HG03097 (cell line): ENCODE measurements at regions not wholly inside any gene's neighbourhood (a gene's known extent, or its start where the extent isn't known, plus 50 kb on each side); places are given as distances from the start of the nearest gene placed in this dataset.
"Not testable (repeated sequence)": the region's sequence is repeated elsewhere in the genome, so short reads cannot be mapped to it uniquely, and the experiment has no call there.

ENCODE experiments used
- ATAC-seq: cut with Tn5 transposase; IDR thresholded peaks from one replicate; pipeline ENCODE4 v1.9.1; 2021; ENCODE audit not compliant: unreplicated experiment, low FRiP score

DNA sequence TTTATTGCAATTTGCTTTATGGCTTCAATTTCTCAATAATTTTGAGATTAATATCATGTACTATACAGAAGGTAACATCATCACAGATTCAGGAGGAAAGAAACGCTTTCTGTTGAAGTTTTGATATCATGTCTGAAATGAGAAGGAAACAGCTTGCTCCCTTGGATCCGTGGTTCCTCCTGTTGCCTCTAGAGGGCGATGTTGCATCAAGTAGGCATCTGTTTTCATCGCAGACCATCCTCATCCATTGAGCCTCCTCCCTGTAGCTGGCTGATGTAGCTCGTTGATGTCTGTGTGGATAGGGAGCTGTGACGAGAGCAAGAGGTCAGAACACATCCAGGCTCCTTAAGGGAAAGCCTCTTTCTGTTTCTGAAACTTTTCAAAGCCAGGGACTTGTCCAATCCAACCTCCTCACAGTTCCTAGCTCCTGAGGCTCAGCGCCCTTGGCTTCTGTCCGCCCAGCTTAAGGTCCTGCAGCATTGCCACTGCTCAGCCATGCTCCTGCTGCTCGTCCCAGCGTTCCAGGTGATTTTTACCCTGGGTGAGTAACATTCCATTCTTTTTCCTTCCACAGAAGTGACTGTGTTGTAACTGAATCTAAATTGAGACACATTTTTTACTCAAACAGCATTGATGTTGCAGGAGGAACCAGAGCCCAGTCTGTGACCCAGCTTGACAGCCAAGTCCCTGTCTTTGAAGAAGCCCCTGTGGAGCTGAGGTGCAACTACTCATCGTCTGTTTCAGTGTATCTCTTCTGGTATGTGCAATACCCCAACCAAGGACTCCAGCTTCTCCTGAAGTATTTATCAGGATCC lies 304.8 kb upstream of the OR4E1 start:
- ATAC-seq = no peak

DNA sequence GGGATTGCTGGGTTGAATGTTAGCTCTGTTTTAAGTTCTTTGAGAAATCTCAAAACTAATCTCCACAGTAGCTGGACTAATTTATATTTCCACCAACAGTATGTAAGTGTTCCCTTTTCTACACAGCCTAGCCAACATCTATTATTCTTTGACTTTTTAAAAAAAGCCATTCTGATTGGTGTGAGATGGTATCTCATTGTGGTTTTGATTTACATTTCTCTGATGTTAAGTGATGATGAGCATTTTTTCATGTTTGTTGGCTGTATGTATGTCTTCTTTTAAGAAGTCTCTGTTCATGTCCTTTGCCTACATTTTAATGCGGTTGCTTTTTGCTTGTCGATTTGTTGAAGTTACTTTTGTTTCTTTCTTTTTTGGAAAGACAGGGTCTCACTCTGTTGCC lies 301.1 kb upstream of the OR4E1 start:
- no peak for ATAC-seq

DNA sequence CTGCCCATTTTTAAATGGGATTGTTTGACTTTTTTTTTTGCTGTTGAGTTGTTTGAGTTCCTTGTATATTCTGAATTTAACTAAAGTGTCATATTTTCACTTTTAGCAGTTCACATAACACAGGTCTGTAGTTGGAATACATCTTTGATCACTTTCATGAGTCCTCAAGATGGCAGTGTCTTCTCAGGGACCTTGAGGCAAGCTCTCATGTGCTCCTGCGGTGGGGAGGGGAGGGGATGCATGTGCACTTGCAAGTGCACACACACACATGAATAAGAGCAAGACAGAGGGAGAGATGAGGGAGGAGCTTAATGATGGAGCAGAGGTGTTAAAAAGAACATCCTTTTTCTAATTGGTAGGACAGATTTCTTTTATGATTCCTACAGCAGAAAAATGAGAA lies 291.4 kb upstream of the OR4E1 start:
- ATAC-seq = no peak

DNA sequence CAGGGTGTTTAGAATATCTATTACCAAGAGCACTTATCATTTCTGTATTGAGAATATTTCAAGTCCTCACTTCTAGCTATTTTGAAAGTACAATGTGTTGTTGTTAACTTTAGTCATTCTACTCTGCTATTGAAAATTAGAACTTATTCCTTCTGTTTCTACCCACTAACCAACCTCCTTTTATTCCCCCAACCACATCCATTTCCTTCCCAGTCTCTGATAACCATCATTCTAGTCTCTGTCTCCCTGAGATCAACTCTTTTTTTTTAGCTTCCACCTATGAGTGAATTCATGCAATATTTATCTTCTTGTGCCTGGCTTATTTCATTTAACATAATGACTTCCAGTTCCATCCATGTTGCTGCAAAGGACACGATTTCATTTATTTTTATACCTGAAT lies 290.6 kb upstream of the OR4E1 start:
- no peak for ATAC-seq

DNA sequence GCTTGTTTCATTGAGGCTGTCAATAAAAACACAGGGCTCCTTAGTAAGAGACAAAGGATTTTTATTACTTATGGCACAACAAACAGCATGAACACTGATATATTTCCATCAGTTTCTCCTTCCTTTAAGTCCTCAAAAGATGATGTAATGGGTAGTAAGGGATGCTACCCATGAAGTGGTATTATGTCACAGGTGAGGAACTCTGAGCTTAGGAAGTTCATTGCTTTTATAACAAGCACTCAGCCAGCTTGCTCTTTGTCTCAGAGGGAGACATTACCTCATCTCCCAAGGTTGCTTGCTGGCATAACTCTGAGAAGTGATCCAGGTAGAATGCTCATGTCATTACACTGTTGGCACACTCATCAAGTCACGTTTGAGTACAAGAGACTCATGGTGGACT lies 287.0 kb upstream of the OR4E1 start:
- ATAC-seq = no peak

DNA sequence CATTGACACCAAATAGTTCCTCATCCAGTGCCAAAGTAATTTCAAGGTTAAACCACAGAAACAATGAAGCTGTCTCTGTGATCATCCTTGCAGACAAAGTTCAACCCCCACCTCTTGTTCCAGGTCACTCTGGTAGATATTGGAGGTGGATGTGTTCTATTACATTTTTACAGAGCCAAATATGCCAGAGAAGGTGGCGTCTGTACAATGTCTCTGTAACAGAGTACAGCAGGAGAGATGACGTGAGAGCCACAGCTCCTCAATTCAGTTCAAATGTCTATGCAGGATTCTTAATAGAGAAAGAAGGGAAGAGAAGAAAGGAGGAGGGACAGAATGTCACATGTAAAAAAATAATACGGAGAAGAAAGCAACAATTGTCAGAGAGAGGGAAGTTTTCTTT lies 268.3 kb upstream of the OR4E1 start:
- no peak for ATAC-seq

DNA sequence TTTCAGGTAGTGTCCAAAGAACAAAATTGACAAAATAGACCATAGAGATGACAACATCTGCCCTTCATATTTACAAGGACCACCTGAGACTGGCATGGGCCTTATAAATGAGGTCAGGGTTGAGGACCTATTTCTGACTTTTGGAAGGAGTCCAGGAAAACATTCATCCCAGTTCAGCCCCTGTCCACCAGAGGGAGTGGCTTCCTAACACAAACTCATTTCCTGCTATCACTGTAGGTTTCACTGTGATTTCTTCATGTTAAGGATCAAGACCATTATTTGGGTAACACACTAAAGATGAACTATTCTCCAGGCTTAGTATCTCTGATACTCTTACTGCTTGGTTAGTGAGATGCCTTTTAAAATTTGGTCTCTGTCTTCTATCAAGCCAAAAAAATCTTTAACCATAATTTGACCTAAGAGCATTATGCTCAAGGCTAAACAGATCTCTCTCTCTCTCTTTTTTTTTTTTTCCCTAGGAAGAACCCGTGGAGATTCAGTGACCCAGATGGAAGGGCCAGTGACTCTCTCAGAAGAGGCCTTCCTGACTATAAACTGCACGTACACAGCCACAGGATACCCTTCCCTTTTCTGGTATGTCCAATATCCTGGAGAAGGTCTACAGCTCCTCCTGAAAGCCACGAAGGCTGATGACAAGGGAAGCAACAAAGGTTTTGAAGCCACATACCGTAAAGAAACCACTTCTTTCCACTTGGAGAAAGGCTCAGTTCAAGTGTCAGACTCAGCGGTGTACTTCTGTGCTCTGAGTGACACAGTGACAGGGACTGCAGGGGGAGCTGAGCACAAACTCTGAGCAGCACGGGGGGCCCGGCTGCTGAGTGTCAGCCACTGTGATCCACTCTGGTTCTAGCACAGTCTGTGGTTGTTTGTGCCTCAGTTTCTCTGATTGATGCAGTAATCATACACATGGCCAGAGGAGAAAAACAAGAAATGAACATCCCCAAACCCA lies 267.6 kb upstream of the OR4E1 start:
- no peak for ATAC-seq

DNA sequence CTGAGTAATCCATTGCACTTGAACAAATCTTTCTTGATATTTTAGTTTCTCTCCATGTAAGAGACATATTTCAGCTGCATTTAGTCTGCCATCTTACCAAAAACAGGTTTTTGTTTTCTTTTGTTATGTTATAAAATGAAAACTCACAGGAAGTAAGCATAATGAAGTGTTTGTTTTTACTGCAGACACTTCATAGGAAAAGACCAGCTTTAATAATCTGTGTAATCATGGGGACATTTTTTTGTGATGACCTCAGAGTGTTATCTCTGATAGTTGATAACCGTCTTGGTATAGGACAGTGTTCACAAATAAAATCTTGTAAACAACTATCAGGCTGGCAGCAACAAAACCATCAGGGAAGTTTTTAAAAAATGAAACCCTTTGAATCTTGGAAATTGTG lies 266.2 kb upstream of the OR4E1 start:
- no peak for ATAC-seq

DNA sequence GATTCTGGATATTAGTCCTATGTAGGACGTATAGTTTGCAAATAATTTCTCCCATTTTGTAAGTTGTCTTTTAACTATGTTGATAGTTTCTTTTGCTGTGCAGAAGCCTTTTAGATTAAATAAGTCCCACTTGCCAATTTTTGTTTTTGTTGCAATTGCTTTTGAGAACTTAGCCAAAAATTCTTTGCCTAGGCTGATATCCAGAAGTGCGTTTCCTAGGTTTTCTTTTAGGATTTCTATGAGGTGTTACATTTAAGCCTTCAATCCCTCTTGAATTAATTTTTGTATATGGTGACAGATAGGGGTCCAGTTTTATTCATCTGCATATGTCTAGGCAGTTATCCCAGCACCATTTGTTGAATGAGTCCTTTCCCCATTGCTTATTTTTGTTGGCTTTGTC lies 264.4 kb upstream of the OR4E1 start:
- ATAC-seq = no peak

DNA sequence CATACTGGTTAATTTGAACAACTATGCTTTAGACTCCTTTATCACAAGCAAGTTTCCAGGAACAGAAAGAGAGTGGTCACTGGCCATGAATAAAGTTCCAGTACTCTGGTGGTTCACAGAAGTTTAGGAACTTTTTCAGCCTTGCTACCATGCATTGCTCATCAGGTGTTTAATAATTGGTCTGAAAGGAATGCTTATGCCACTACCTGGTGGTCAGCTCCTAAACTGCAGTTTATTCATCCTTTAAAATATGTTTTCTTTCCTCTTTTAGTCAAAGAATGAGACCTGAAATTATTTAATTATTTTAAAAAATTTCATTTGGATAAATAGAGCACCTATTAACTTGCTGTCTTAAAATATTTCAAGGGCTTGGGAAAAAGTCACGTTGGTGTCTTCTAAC lies 260.1 kb upstream of the OR4E1 start:
- ATAC-seq = no peak

DNA sequence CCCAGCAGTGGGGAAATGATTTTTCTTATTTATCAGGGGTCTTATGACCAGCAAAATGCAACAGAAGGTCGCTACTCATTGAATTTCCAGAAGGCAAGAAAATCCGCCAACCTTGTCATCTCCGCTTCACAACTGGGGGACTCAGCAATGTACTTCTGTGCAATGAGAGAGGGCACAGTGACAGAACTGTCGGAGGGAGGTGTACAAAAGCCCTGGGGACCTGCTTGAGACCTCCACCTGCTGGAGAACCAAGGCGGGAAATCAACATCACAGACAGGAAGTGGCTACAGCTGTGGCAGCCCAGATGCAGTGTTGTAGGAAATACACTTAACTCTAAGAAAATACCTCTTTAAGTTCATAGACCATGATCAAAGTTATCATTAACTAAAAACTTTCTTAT lies 250.9 kb upstream of the OR4E1 start:
- peak; percentile 87 for ATAC-seq

DNA sequence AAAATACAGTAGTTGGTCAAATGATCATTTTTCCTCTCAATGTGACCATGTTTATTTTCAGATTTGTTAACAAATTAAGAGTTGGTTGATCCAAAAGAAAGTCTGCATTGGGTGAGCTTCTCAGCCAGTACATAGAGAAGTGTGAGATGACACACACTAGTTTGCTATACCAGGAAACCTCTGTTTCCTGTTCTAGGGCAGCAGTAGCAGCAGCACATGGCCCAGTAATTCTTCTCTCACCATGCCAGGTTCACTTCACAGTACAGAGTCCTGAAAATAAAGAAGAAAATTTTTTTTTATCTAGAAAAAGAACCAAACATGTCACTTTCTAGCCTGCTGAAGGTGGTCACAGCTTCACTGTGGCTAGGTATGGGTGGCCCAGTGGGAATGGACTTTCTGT lies 250.2 kb upstream of the OR4E1 start:
- ATAC-seq = peak; percentile 70

DNA sequence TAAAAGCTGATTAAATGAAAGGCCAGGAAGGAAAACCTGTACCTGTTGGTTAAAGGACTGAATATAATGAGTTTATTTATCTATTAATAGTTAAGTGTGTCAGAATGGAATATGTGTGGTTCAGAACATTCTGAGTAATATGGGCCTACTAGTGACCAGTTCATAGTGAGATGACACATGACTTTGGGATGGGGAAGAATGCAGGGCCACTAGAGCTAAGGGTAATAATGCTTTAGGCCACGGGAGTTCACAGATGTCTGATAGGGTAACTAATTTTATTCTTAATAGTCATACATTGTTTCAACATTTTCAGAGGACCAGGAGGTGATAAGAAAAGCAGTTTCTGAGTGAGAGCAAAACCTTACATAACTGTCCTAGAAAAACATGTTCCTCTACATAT lies 247.8 kb upstream of the OR4E1 start:
- ATAC-seq = no peak

DNA sequence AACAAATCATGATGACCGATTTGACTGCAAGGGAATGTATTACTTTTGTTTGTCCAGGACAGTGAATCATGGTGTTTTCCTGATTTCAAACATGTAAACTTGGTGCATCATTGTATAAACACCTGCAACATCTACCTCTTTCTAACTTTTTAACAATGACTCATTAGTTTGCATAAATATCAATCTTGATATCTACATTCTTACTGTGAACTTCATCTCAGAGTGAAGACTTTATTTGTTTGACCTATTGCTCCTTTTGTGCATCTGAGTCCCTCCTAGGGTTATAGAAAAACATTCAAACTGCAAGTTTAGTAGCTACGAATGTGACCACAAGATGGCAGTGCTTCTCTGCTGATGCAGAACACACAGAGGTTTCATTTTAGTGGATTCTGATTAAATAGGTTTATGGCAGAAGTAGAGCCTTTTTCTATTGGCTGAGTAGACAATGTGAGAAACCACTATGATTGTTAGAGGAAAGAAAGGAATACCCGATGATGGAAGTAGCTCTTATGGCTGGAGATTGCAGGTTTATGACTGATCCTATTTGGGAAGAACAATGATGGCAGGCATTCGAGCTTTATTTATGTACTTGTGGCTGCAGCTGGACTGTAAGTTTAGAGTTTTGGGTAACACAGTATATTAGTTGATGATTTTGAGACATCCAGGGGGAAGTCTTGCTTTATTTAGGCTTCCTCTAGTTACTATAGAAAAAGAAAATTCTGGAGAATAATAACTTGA lies 244.2 kb upstream of the OR4E1 start:
- no peak for ATAC-seq

DNA sequence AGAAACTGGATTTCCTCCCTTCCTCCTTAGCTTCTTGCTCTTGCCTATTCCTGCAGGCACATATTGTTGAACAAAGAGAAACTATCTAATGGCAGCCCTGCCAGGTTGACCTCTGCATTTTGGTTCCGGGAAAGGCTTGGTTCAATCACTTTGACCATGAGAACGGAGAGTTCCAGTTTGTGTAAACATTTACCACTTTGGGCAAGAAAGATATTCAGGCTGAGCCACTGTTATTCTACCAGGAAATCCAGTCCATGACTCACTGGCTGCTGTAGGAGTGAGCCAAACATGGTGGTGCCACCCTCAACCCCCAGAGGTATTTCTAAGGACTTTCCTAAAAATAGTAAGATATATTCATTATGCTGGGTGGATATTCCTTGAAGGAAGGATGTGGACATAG lies 242.2 kb upstream of the OR4E1 start:
- no peak for ATAC-seq

DNA sequence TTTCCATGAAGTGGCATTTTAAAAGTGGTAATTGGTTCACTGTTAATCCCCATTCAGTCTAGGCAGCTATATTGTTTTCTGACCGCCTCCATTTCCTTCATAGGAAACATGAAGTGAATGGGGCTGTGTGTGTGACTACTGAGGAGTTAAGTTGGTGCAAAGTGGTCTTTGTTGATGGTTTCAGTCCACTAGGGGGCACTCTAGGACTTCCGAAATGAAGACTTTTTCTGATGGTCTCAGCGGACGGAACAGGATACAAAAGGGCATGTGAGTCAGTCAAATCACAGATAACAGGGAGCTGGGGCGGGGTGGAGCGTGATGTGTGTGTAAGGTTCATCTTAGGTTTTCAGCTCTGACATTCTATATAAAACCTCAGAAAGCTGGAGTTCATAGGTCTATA lies 240.1 kb upstream of the OR4E1 start:
- ATAC-seq = no peak

DNA sequence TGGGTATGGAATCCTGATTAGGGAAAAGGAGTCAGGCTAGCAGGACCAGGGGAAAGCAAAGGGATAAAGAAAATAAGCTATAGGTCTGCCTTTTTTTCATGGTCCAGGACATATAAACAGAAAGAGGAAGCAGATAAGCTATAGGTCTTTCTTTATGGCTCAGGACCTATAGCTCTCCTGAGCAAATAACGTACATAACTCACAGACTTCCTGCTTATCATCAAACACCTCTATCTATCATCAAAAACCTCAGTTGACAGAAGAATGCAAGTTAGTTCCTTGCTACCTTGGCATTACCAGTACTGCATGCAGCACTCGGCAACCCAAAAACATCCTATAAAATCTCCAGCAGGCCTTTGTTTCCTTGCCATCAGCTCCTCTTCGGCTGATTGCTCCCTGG lies 238.7 kb upstream of the OR4E1 start:
- no peak for ATAC-seq

DNA sequence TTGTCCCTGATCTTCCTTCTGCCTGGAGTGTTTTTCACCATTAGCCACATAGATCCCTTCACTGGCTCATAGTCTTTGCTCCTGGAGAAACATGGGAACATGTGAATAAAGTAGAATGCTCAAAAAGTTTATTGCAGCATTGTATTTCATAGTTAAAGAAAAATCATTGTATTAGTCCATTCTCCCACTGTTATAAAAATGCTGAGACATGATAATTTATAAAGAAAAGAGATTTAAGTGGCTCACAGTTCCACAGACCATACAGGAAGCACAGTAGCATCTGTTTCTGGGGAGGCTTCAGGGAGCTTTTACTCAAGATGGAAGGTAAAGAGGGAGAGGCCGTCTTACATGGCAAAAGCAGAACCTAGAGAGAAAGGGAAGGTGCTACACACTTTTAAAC lies 238.3 kb upstream of the OR4E1 start:
- ATAC-seq = no peak

DNA sequence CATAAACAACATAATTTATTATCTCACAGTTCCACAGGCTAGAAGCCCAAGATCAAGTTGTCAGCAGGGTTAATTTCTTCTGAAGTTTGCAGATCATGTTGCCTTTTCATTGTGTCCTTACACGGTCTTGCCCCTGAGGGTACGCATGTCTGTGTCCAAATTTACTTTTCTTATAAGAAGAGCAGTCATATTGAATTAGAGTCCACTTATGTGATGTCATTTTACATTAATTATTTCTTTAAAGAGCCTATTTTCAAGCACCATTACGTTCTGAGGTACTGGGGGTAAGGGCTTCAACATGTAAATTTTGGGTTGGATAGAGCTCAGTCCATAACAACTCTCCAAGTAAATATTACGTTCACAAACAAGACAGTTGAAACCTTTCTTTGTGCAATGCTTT lies 236.6 kb upstream of the OR4E1 start:
- ATAC-seq = no peak

DNA sequence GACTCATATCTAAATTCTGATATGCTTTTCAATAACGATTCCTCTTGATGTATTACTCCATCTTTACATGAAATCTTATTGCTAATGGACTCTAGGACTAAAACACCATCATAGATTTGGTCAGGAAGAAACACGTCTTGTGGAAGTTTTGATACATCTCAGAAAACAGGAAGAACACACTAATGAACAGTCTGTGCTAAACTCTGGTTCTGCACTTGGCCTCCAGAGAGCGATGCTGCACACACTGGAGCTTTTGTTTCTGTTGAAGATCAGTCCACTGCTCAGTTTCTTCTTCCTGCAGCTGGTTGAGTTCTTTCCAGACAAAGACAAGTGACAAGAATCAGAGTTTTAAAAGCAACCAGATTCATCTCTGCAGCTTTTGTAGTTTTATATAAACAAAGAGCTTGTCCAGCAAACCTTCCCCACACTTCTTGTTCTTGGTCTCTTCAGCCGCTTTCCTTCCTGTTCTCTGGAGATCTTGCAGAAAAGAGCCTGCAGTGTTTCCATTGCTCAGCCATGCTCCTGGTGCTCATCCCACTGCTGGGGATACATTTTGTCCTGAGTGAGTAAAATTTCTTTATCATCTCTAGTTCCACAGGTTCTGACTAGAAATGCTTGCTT lies 229.1 kb upstream of the OR4E1 start:
- ATAC-seq = no peak

DNA sequence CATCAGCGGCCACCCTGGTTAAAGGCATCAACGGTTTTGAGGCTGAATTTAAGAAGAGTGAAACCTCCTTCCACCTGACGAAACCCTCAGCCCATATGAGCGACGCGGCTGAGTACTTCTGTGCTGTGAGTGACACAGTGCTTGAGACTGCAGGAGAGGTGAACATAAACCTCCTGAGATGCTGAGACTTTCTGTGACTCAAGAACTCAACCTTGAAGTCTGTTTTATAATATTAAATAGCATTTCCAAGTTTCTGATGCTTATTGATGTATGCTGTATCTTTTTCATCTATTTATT lies 221.2 kb upstream of the OR4E1 start:
- ATAC-seq = not testable (repeated sequence)
